ENCODE measurements at regions not wholly inside any gene's neighbourhood (a gene's known extent, or its start where the extent isn't known, plus 50 kb on each side); places are given as distances from the start of the nearest gene placed in this dataset.
"Not testable (repeated sequence)": the region's sequence is repeated elsewhere in the genome, so short reads cannot be mapped to it uniquely, and the experiment has no call there.

DNA sequence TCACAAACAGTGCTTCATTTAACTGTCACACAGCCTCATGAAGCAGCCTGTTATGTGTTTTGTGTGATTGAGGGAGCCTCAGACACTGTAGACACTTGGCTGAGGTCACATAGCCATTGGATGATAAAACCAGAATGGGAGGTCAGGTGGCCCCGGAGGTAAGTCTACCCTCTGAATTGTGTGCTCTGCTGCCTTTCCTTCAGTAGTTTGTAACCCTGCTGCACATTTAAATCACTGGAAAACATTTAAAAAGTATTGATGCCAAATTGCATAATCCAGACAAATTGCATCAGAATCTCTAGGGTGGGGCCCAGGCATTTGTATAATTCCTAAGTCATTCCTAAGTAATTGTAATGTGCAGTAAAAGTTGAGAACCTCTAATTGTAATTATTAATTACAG is 85.2 kb upstream of the ECI2 start:
- FAIRE-seq (no peak), DNase-seq (ENCODE audit: insufficient read length, low spot score) (no peak)
- no peak for TF ChIP-seq CTCF (IDR thresholded peaks at IDR 0.05; ENCODE audit: insufficient read depth, missing control alignments)

- not testable (repeated sequence) for DNase-seq (ENCODE audit: insufficient read length, low spot score); FAIRE-seq
Observed at GRCh38 chr6:4218619-4219317, 83.4 kb upstream of the ECI2 start.

- TF ChIP-seq CTCF (IDR thresholded peaks at IDR 0.05; ENCODE audit: insufficient read depth, missing control alignments): no peak
- no peak for DNase-seq (ENCODE audit: insufficient read length, low spot score)
- no peak for FAIRE-seq
Observed at GRCh38 chr6:4212588-4212987, 77.2 kb upstream of the ECI2 start.

DNA sequence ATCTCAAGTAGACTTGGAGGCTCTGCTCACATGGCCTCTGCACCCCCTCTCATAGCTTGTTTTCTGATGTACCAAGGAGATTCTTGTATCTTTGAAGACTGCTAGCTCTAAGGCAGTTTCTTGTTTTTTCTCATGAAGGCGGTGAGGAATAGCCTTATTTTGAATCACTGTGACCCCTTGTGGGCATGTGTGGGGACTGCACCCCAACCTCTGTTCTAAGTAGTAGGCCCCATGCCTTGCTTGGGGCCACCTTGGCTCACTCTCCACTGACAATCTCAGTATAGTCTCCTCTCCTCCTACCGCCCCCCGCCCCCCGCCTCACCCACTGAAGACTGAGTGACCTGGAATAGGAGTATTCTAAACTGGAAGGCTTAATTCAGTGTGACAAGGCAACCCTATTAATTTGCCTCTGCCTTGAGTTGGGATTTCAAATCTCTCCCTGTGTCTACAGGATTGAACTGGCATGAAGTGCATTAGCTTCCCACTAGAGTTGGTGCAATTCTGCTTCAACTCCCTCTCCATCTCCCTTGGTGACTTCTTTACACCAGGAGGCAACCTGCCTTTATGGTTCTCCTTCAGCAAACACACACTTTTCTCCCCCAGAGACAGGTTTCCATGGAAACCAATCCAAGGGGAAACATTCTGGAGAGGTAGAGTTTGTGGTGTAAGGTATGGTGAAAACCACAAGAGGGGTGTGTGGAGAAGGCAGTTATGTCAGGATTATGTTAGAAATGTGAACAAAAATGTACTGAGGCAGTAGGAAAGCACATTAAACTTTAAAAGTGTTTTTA is 75.4 kb upstream of the ECI2 start:
- FAIRE-seq: no peak
- TF ChIP-seq CTCF (IDR thresholded peaks at IDR 0.05; ENCODE audit: insufficient read depth, missing control alignments): peak; percentile 59
- DNase-seq (ENCODE audit: insufficient read length, low spot score): no peak

DNA sequence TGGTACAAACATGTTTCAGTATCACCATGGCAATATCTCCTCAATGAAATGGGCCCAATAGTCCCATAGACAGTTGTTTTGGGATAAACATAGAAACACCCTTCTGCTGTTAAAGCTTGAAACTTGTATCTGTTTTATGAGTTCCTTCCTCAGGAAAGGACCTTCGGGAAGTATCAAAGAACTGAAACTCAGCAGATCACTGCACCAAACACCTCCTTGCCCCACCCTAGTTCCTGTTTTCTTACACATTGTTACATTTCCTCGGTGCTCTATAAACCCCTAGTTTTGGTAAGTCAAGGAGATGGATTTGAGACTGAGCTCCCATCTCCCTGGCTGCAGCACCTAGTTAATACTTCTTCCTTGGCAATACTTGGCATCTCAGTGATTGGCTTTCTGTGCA is 73.8 kb upstream of the ECI2 start:
- FAIRE-seq (no peak), DNase-seq (ENCODE audit: insufficient read length, low spot score) (no peak)
- TF ChIP-seq CTCF (IDR thresholded peaks at IDR 0.05; ENCODE audit: insufficient read depth, missing control alignments): no peak

- DNase-seq (ENCODE audit: insufficient read length, low spot score) (no peak), FAIRE-seq (no peak)
- TF ChIP-seq CTCF (IDR thresholded peaks at IDR 0.05; ENCODE audit: insufficient read depth, missing control alignments): no peak
Observed at GRCh38 chr6:4208158-4208557, 72.8 kb upstream of the ECI2 start.

DNA sequence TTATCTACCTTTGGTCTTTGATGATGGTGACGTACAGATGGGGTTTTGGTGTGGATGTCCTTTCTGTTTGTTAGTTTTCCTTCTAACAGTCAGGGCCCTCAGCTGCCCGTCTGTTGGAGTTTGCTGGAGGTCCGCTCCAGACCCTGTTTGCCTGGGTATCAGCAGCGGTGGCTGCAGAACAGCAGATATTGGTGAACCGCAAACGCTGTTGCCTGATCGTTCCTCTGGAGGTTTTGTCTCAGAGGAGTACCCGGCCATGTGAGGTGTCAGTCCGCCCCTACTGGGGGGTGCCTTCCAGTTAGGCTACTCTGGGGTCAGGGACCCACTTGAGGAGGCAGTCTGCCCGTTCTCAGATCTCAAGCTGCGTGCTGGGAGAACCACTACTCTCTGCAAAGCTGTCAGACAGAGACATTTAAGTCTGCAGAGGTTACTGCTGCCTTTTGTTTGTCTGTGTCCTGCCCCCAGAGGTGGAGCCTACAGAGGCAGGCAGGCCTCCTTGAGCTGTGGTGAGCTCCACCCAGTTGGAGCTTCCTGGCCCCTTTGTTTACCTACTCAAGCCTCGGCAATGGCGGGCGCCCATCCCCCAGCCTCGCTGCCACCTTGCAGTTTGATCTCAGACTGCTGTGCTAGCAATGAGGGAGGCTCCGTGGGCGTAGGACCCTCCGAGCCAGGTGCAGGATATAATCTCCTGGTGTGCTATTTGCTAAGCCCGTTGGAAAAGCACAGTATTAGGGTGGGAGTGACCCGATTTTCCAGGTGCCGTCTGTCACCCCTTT is 68.5 kb upstream of the ECI2 start:
- not testable (repeated sequence) for DNase-seq (ENCODE audit: insufficient read length, low spot score); FAIRE-seq

- FAIRE-seq: no peak
- no peak for TF ChIP-seq CTCF (IDR thresholded peaks at IDR 0.05; ENCODE audit: insufficient read depth, missing control alignments)
- DNase-seq (ENCODE audit: insufficient read length, low spot score): no peak
Observed at GRCh38 chr6:4192627-4193026, 57.3 kb upstream of the ECI2 start.

All from D721Med (cell line).